ENCODE measurements at regions not wholly inside any gene's neighbourhood (a gene's known extent, or its start where the extent isn't known, plus 50 kb on each side); places are given as distances from the start of the nearest gene placed in this dataset.
"Not testable (repeated sequence)": the region's sequence is repeated elsewhere in the genome, so short reads cannot be mapped to it uniquely, and the experiment has no call there.

DNA sequence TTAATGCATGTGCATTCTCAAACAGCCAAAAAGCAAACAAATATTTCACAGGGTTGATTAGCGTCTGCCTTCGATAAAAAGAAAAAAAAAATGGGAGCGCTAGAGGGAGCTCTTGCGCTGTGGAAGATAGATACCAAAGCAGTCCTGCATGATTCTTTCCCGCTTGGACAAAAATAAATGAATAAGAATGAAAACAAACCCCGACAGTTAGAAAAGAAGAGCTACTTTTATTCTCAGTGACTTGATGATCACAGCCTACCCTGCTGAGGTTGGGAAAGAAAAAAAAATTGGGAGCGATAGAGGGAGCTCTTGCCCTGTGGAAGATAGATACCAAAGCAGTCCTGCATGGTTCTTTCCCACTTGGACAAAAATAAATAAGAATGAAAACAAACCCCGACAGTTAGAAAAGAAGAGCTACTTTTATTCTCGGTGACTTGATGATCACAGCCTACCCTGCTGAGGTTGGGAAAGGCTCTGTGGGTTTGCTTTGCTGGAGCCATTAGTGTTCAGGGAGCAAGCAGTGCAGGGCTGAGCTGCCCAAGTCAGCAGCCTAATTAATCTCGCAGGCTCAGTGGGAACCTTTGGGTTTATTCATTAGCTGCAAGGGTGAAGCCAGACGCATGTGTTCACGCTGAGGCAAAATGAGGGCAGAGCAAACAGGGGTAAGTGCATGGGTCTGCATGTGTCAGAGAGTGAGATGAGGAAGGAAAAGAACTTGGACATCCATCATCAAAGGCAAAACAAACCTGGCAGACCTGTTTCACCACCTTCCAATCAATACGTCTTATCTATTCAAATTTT, 249.3 kb upstream of the PRKX start:
- Mint-ChIP-seq H3K27ac (no peak overlapping the region), H3K4me3 (no peak overlapping the region)

DNA sequence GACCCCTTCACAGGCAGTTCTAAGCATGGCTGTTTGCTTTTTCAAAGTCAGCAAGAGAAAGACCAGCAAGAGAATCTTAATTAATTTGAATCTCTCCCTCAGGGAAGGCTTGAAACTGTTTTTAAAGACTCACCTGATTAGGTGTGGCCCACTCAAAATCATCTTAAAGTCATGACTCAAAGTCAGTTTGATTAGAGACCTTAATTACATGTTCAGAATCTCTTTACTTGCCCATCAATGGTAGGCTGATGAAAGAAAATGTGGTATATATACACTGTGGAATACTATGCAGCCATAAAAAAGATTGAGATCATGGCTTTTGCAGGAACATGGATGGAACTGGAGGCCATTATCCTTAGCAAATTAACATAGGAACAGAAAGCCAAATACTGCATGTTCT, 247.5 kb upstream of the PRKX start:
- Mint-ChIP-seq H3K9me3 (no peaks in the 10 kb centered on the region), H3K27me3 (peaks cover 26% of the 10 kb centered on the region), H3K27ac (no peak overlapping the region), H3K4me3 (no peak overlapping the region), H3K4me1 (peaks cover 2% of the 10 kb centered on the region), H3K36me3 (no peaks in the 10 kb centered on the region)
- DNase-seq, result no peak

More for the DNA sequence above, 249.3 kb upstream of the PRKX start:
- peaks cover 2% of the 10 kb centered on the region for H3K4me1 Mint-ChIP-seq
- peaks cover 26% of the 10 kb centered on the region for H3K27me3 Mint-ChIP-seq
- DNase-seq, result no peak
- H3K9me3 Mint-ChIP-seq, result no peaks in the 10 kb centered on the region
- no peaks in the 10 kb centered on the region for H3K36me3 Mint-ChIP-seq

DNA sequence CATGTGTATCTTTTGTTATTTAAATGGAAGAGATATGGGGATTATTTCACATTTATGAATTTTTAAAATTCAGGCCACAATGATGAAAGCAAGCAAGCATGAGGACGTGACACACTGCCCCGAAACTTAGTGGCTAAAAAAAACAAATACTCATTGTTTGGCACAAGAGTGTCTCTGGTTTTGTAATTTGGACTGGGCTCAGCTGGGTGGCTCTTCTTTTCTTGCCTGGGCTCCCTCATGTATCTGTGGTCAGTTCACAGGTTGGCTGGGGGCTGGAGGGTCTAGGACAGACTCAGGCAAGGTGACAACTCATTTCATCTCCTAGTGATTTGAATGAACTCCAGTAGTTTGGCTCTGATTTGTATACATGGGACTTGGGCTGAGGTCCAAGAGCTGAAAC, 238.4 kb upstream of the PRKX start:
- no peaks in the 10 kb centered on the region for H3K4me1 Mint-ChIP-seq
- no peak overlapping the region for H3K27ac Mint-ChIP-seq
- H3K4me3 Mint-ChIP-seq, result no peak overlapping the region
- peaks cover 5% of the 10 kb centered on the region for H3K27me3 Mint-ChIP-seq
- no peak for DNase-seq
- no peaks in the 10 kb centered on the region for H3K9me3 Mint-ChIP-seq
- no peaks in the 10 kb centered on the region for H3K36me3 Mint-ChIP-seq

DNA sequence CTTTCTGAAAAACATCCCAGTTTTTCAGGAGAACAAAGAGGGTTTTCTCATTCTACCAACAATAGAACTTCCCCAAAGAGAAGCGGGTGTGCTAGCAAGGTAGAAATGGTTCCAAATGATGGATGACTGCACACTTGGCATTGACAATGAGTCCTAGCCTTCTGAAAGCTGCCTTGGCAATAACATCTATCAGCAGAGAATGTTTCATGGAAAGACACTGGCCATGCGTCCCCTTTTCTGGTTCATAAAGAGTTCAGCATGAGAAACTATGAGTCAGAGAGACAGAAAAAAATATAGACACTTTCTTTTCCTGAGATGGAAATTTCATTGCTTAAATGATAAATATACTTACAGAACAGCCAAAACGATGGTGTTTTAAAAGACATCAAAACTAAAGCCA, 236.9 kb upstream of the PRKX start:
- DNase-seq, result no peak
- Mint-ChIP-seq H3K27ac (no peak overlapping the region), H3K4me1 (no peaks in the 10 kb centered on the region), H3K9me3 (no peaks in the 10 kb centered on the region), H3K4me3 (no peak overlapping the region), H3K36me3 (no peaks in the 10 kb centered on the region), H3K27me3 (peaks cover 5% of the 10 kb centered on the region)

DNA sequence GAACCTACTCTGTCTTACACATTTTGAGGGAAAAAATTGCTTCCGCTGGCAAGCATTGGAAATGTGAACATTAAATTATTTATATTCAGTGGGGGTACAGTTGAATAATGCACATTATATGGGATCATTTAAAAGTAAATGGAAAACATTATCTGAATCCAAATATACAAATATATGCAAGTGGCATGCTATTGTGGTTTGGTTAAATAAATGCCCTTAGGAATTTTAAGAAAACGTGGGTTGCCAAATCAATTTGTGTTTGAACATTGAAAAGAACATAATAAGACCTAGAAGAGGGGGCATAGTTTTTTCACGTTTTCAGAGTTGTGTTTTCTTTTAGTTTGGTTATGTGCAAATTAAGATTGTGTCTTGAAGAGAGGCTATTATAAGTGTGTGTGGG, 230.5 kb upstream of the PRKX start:
- H3K36me3 Mint-ChIP-seq, result no peaks in the 10 kb centered on the region
- H3K9me3 Mint-ChIP-seq, result peaks cover 2% of the 10 kb centered on the region
- DNase-seq, result no peak
- H3K27me3 Mint-ChIP-seq, result peaks cover 12% of the 10 kb centered on the region
- no peak overlapping the region for H3K27ac Mint-ChIP-seq
- no peaks in the 10 kb centered on the region for H3K4me1 Mint-ChIP-seq
- H3K4me3 Mint-ChIP-seq, result no peak overlapping the region

DNA sequence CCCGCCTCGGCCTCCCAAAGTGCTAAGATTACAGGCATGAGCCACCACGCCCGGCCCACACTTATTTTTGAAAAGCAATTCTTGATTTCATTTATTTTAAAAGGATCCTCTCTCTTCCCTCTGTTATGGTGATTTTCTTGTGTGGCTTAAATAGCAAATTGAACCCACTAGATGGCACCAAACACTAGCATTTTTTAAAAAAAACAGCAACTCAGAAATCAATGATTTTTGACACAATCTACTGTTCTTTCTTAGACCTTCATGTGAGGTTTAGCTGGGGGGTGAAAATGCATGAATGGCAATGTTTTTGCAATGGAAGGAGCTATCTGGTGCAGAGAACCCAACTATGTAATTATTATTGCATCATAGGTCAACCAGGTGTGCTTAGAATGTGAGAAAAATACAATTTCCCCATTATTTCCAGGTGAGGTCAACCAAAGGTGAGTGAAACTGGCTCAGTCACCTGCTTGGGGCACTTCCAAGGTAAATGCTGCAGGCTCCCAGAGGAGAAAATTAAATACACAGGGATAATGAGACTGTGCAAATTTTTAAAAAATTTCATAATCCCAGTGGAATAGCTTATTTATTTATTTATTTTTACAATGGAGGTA, 226.7 kb upstream of the PRKX start:
- Mint-ChIP-seq H3K27ac (no peak overlapping the region), H3K27me3 (peaks cover 12% of the 10 kb centered on the region), H3K9me3 (peaks cover 2% of the 10 kb centered on the region), H3K4me1 (no peaks in the 10 kb centered on the region), H3K4me3 (no peak overlapping the region), H3K36me3 (no peaks in the 10 kb centered on the region)
- no peak for DNase-seq

DNA sequence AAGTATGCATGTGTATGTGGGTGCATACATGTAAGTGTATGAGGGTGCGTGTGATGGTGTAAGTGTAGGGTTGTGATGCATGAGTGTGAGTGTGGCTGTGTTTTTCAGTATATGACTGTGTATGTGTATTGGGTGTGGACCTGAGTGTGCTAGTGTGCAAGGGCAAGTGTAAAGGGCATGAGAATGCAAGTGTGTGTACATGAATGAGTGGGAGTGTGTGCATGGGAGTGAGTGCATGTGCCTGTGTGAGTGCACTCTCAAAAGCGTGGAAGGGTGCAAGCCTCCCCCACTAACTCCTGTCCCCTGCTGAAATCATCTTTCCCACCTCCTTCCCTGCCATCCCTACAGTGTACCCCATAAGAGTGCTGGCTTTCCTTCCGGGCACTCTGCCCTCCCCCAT, 225.1 kb upstream of the PRKX start:
- Mint-ChIP-seq H3K4me1 (no peaks in the 10 kb centered on the region), H3K9me3 (peaks cover 2% of the 10 kb centered on the region), H3K27me3 (peaks cover 12% of the 10 kb centered on the region), H3K27ac (no peak overlapping the region), H3K36me3 (no peaks in the 10 kb centered on the region), H3K4me3 (no peak overlapping the region)
- DNase-seq, result no peak

DNA sequence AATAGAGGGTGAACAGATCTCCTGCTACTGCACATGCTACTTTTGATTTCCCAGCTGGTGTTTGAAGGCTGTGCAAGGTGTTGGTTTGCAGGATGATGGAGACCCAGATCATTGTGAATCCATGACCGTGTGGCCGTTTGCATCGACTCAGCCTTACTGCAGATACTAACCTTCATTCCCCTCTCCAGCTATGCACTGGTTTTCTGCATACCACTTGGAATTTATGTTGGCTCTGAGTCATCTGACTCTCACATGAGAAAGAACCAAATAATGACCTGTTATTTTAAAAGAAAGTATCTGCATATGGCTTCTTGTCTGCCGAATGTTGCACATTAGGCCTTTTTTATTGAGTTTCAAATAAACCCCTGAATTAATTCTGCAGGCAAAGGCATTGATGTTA, 221.7 kb upstream of the PRKX start:
- H3K4me1 Mint-ChIP-seq, result not testable (repeated sequence)

DNA sequence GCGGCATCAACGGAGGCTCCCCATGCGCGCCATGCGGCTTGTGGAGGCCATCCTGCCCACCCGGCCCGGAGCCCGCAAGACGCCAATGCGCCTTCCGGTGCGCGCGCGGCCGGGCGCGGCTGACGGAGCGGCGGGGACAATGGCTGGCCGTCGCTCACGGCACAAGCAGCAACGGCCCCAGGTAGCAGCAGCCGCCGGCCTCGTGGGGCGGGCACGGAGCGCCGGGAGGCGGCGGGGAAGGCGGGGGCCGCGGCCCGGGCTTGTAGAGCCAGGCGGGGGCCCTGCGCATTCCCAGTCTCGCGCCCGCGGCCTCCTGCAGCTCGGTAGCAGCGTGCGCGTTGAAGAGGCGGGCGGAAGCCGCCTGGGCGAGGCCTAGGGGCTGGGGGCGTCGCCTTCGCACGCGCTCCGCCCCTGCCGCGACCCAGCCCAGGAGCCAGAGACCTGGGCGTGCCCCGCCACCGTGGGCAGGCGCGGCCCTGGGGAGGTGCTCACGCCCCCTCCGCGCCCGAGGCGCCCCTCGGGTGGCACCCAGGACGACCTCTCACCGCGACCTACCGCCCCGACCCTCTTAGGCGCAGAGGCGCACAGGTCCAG, 207.1 kb upstream of the PRKX start:
- not testable (repeated sequence) for H3K36me3 Mint-ChIP-seq, H3K27me3 Mint-ChIP-seq, H3K27ac Mint-ChIP-seq

More for the DNA sequence above, 221.7 kb upstream of the PRKX start:
- not testable (repeated sequence) for H3K36me3 Mint-ChIP-seq, H3K27ac Mint-ChIP-seq, H3K4me3 Mint-ChIP-seq, DNase-seq, H3K27me3 Mint-ChIP-seq, H3K9me3 Mint-ChIP-seq

DNA sequence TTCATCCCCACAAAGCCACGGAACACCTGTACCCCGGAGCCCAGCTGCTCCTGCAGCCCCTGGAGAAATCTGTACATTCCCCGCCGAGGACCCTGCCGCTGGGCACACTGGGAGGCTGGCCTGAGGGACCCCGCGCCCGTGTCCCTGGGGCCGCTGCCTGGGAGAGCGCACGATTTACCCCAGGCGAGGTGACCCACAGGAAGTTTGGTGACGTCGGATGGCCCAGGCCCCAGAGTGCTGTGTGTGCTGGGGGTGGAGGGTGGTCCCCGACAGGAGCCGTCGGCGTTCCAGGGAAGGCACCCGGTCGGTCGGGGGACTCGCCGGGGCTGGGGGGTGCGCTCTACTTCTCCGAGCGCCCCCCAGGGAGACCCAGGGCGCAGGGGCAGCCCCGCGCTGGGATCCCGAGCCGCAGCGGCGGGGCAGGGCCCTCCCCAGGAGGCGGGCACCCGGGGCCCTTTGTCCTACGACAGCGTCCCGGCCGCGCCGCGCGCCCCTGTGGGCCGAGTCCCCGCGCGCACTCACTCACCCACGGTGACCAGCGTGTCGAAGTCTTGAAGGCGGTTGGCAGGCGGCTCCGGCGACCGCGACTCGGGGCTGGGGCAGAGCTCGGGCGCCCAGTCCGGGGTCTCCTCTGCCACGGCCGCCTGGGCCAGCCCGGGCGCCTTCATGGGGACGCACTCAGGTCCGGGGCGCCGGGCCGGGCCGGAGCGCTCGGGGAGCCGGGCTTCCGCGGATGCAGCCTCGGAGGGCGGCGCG, 206.4 kb upstream of the PRKX start:
- not testable (repeated sequence) for H3K36me3 Mint-ChIP-seq, H3K27me3 Mint-ChIP-seq, H3K4me1 Mint-ChIP-seq, H3K9me3 Mint-ChIP-seq, DNase-seq, H3K4me3 Mint-ChIP-seq, H3K27ac Mint-ChIP-seq

More for the DNA sequence above, 207.1 kb upstream of the PRKX start:
- not testable (repeated sequence) for H3K4me1 Mint-ChIP-seq, DNase-seq, H3K9me3 Mint-ChIP-seq, H3K4me3 Mint-ChIP-seq

DNA sequence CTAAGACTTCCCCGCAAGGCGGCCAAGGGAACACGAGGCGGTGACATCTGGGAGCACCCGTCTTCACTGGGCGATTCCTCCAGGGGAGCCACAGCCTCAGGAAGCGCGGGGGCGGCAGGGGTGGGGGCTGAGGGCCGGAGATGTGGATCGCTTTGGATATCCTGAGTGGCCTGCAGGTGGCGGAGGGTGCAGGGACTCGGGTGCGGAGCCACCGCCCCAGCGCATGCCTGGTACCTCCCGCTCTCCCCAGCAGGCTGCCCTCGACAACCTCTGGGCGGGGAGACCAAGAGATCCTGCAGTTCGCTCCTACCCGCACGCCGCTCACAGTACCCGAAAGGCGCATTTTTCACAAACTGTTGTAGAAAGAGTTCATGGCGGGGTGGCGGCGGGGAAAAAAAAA, 201.4 kb upstream of the PRKX start:
- H3K4me3 Mint-ChIP-seq, H3K27ac Mint-ChIP-seq, H3K27me3 Mint-ChIP-seq, DNase-seq, H3K4me1 Mint-ChIP-seq, H3K9me3 Mint-ChIP-seq, H3K36me3 Mint-ChIP-seq: not testable (repeated sequence)

DNA sequence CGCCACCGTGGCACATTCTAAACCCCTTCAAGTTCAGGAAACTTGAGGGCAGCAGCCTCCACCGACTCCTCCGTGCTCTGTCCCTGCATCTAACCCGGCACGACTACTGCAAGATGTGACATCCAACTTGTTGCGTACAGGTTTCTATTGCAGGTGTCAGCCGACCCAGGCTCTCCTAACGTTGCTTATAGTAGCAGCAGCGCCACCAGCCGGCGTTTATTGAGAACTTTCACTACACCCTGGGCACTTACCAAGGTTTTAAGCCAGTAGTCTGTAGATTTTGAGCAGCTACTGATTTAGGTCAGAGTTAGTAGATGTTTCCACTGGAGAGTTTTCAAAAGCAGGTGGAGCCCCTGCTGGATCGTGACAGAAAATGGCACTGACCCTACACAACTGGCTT, 200.6 kb upstream of the PRKX start:
- DNase-seq, H3K36me3 Mint-ChIP-seq, H3K27me3 Mint-ChIP-seq, H3K27ac Mint-ChIP-seq, H3K4me1 Mint-ChIP-seq, H3K9me3 Mint-ChIP-seq, H3K4me3 Mint-ChIP-seq: not testable (repeated sequence)

DNA sequence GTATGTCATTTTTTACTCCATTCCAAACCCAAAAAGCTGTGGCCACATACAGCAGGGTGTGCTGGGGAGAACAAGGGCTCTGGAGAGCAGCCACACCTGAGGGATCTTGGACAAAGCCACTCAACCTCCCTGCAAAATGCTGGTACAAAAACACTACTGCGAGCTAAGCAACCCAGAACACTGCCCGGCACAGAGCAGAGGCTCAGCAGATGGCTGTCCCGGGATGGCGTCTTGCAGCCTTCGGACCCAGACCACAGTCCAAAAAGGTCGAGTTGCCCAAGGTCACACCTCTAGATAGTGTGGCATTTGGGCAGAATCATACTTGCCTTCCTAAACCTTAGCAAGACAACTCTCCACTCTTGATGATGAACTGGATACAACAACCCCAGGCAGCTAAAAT, 197.6 kb upstream of the PRKX start:
- not testable (repeated sequence) for H3K27me3 Mint-ChIP-seq, H3K27ac Mint-ChIP-seq, H3K9me3 Mint-ChIP-seq, H3K4me1 Mint-ChIP-seq, H3K4me3 Mint-ChIP-seq, DNase-seq, H3K36me3 Mint-ChIP-seq

DNA sequence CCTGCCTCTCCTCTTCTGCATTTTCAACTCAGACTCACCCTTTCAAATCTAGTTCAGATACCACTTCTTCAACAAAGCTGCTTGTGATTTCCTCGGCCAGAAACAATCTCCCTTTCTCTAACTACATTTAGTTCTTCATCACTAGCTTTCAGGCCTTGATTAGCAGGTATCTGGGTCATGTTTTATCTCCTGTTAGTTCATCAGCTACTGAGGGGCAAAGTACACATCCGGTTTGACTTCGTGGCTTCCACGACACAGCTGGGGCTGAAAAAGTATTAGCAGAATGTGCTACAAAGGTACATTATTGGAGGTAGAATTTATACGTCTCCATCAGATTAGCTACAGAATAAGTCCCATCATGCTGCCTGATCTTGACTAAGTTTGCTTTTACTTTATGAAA, 197.2 kb upstream of the PRKX start:
- not testable (repeated sequence) for H3K27ac Mint-ChIP-seq, H3K36me3 Mint-ChIP-seq, DNase-seq, H3K4me3 Mint-ChIP-seq, H3K27me3 Mint-ChIP-seq, H3K4me1 Mint-ChIP-seq, H3K9me3 Mint-ChIP-seq

DNA sequence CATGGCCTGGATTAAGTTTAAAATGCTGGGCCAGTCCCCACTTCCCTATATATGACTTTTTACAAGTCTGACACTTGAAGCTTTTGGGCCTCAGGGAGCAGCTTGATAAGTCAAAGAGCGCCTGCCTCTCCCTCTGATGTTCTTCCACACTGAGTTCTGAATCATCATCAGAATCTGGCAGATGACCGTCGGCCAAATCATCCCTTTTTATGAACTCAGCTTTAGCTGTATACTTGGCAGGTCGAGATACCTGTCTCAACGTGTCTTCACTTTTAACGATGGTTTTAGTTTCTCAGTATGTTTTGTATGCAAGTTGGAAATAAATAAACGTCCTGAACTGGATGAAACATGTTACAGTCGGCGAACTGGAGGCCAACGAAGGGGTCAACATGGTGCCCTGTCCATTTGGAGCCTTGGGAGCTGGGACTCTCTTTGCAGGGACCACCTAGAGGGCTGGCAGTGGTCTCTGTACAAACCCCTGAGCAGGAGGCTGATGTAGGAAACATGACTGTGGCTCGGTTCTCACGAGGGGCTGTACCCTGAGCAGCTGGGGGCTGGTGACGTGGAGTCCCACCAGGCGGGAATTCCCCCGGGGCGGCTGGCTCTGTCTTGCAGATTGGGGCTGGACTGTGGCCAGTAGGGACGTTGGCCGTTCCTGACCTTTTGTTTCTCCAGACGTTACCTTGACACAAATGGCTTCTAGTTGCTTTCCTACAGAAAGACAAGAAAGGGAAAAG, 192.2 kb upstream of the PRKX start:
- not testable (repeated sequence) for H3K27ac Mint-ChIP-seq, H3K4me1 Mint-ChIP-seq, DNase-seq, H3K36me3 Mint-ChIP-seq, H3K9me3 Mint-ChIP-seq, H3K4me3 Mint-ChIP-seq, H3K27me3 Mint-ChIP-seq
